Esophagus squamous epithelium (tissue), 4 donors: ENCODE measurements at regions not wholly inside any gene's neighbourhood (a gene's known extent, or its start where the extent isn't known, plus 50 kb on each side); places are given as distances from the start of the nearest gene placed in this dataset.

ENCODE experiments used
- CTCF ChIP-seq, 6 experiments: fragments of 450-650 bp in 4 of 6; fragments of 200-600 bp in 2 of 6; sonication (generic) in 2 of 6; IDR thresholded peaks; one replicate each; pipeline ENCODE4 v1.5.1; 2016 to 2019; ENCODE audit warnings: antibody characterized with exemption in 6 of 6, mild to moderate bottlenecking in 4 of 6, moderate library complexity in 4 of 6
- POLR2A ChIP-seq, 4 donors: fragments of 450-650 bp; IDR thresholded peaks; one replicate each; pipeline ENCODE4 v1.6.1; 2017; ENCODE audit warnings: antibody characterized with exemption in 4 of 4, mild to moderate bottlenecking in 4 of 4, moderate library complexity in 3 of 4

- no peak for TF ChIP-seq CTCF (IDR thresholded peaks at IDR 0.05)
- TF ChIP-seq POLR2A (IDR thresholded peaks at IDR 0.05) = no peak
Observed at GRCh38 chr5:30469691-30470090, 723.8 kb upstream of the CDH6 start.
